Keratinocyte (primary cell): ENCODE measurements at regions not wholly inside any gene's neighbourhood (a gene's known extent, or its start where the extent isn't known, plus 50 kb on each side); places are given as distances from the start of the nearest gene placed in this dataset.

Source experiments
- DNase-seq: peaks from one replicate; pipeline ENCODE4 v3.0.0-alpha.2; 2011; ENCODE audit warnings: low read depth, missing footprints, low spot score
- FAIRE-seq: peaks from 2 replicates; lab custom pipeline; 2011; peaks lifted over from hg19 to GRCh38; lab: Jason Lieb, UNC
- H2AFZ ChIP-seq: 2 replicates; pipeline ENCODE4 v1.6.0; 2012; ENCODE audit warnings: low read length, control low read depth, inconsistent platforms; ENCODE audit not compliant: control insufficient read depth
- H3K27ac ChIP-seq: 2 replicates; pipeline ENCODE4 v1.5.1; 2011; ENCODE audit warnings: low read length; ENCODE audit not compliant: control insufficient read depth, insufficient read depth
- H3K27me3 ChIP-seq: 3 replicates; pipeline ENCODE4 v1.6.0; 2011; ENCODE audit warnings: low read length; ENCODE audit not compliant: control insufficient read depth, insufficient read depth; ENCODE audit errors: extremely low read depth
- H3K36me3 ChIP-seq, 2 experiments: 2 replicates in 1 of 2; 3 replicates in 1 of 2; pipeline ENCODE4 v1.5.1; 2011; ENCODE audit warnings: low read length in 2 of 2, mild to moderate bottlenecking in 1 of 2; ENCODE audit not compliant: control insufficient read depth in 2 of 2, insufficient read depth in 2 of 2; ENCODE audit errors: extremely low read depth in 1 of 2
- H3K4me1 ChIP-seq: 3 replicates; pipeline ENCODE4 v1.5.1; 2011; ENCODE audit warnings: low read length; ENCODE audit not compliant: control insufficient read depth, insufficient read depth; ENCODE audit errors: extremely low read depth
- H3K4me2 ChIP-seq: 3 replicates; pipeline ENCODE4 v1.6.0; 2011; ENCODE audit warnings: low read depth, low read length; ENCODE audit not compliant: control insufficient read depth, insufficient read depth; ENCODE audit errors: extremely low read depth
- H3K4me3 ChIP-seq, 3 experiments: fragments of 200-600 bp in 1 of 3; sonication (generic) in 1 of 3; 2 replicates in 2 of 3; 3 replicates in 1 of 3; pipeline ENCODE4 v1.5.1; 2011 to 2016; ENCODE audit warnings: low read length in 3 of 3, mild to moderate bottlenecking in 3 of 3, control low read depth in 2 of 3, inconsistent platforms in 1 of 3, low read depth in 1 of 3, mixed read lengths in 1 of 3, mixed run types in 1 of 3, moderate library complexity in 1 of 3; ENCODE audit not compliant: control insufficient read depth in 2 of 3, insufficient read depth in 2 of 3; ENCODE audit errors: extremely low read depth in 1 of 3
- H3K79me2 ChIP-seq: 2 replicates; pipeline ENCODE4 v1.6.0; 2012; ENCODE audit warnings: low read length; ENCODE audit not compliant: control insufficient read depth, insufficient read depth
- H3K9ac ChIP-seq: 3 replicates; pipeline ENCODE4 v1.6.0; 2011; ENCODE audit warnings: low read length; ENCODE audit not compliant: control insufficient read depth, insufficient read depth; ENCODE audit errors: extremely low read depth
- H3K9me1 ChIP-seq: 3 replicates; pipeline ENCODE4 v1.6.0; 2011; ENCODE audit warnings: low read length; ENCODE audit not compliant: control insufficient read depth, insufficient read depth; ENCODE audit errors: extremely low read depth
- H3K9me3 ChIP-seq: 2 replicates; pipeline ENCODE4 v1.5.1; 2012; ENCODE audit warnings: low read depth, low read length; ENCODE audit not compliant: control insufficient read depth
- H4K20me1 ChIP-seq: 3 replicates; pipeline ENCODE4 v1.6.0; 2011; ENCODE audit warnings: low read length; ENCODE audit not compliant: control insufficient read depth, insufficient read depth; ENCODE audit errors: extremely low read depth
- EZH2 ChIP-seq: IDR thresholded peaks from one replicate; pipeline ENCODE4 v1.6.1; 2012; ENCODE audit warnings: inconsistent platforms, mild to moderate bottlenecking, low read length, moderate library complexity
- dilution Hi-C: fragments of 300-500 bp; cut with MboI; formaldehyde crosslinking; loops from one replicate; pipeline ENCODE4 v1.7.0; 2020; ENCODE audit warnings: low sequenced_read_pairs; ENCODE audit not compliant: extremely low pct_ligation_motif_present
- TF ChIP-seq, protein P1 (sequence below), 3 experiments: IDR thresholded peaks in 1 of 3; conservative IDR thresholded peaks in 1 of 3; optimal IDR thresholded peaks in 1 of 3; 2 replicates in 2 of 3; 3 replicates in 1 of 3; pipeline versions ENCODE3 to v1.5.1; 2011; ENCODE audit warnings: low read length in 3 of 3, mild to moderate bottlenecking in 3 of 3, moderate library complexity in 2 of 3, control low read depth in 1 of 3, inconsistent platforms in 1 of 3; ENCODE audit not compliant: insufficient read depth in 2 of 3; ENCODE audit errors: extremely low read depth in 1 of 3

DNA sequence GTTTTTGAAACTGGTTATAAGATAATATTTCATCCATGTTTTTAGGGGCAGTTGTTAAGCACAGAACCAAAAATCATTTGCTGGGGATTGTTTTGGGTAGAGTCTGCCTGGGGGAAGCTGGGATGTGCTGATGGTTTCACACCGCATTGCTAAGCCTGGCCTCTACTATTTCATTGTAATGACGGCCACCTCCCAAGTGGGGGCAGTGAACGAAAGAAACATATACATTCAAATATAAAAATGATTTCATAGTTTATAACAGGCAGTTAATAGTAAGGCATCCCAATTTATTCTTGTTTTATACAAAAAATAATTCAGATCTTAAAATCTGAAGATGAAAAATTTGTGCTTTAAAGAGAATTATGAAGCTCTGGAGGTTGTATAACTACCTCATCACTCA, 750.8 kb downstream of the REEP3 start:
- Histone ChIP-seq H3K4me2 (no peak overlapping the region), H3K9ac (no peak overlapping the region), H3K36me3 (no peaks in the 10 kb centered on the region), H3K27me3 (no peaks in the 10 kb centered on the region), H3K27ac (no peak overlapping the region), H3K4me1 (no peaks in the 10 kb centered on the region), H3K79me2 (no peaks in the 10 kb centered on the region), H3K4me3 (no peak overlapping the region), H2AFZ (no peak overlapping the region), H3K9me1 (no peaks in the 10 kb centered on the region), H4K20me1 (no peaks in the 10 kb centered on the region), H3K9me3 (no peaks in the 10 kb centered on the region)
- DNase-seq = no peak
- FAIRE-seq = no peak
- dilution Hi-C loops = no loop called here
- TF ChIP-seq EZH2 = no peak
- TF ChIP-seq, protein P1, sequence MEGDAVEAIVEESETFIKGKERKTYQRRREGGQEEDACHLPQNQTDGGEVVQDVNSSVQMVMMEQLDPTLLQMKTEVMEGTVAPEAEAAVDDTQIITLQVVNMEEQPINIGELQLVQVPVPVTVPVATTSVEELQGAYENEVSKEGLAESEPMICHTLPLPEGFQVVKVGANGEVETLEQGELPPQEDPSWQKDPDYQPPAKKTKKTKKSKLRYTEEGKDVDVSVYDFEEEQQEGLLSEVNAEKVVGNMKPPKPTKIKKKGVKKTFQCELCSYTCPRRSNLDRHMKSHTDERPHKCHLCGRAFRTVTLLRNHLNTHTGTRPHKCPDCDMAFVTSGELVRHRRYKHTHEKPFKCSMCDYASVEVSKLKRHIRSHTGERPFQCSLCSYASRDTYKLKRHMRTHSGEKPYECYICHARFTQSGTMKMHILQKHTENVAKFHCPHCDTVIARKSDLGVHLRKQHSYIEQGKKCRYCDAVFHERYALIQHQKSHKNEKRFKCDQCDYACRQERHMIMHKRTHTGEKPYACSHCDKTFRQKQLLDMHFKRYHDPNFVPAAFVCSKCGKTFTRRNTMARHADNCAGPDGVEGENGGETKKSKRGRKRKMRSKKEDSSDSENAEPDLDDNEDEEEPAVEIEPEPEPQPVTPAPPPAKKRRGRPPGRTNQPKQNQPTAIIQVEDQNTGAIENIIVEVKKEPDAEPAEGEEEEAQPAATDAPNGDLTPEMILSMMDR (optimal IDR thresholded peaks at IDR 0.05 in 1 of 3, IDR thresholded peaks at IDR 0.05 in 1 of 3, conservative IDR thresholded peaks at IDR 0.05 in 1 of 3; ENCODE audit: extremely low read depth in 1 of 3, insufficient read depth in 2 of 3, low read length in 3 of 3) = no peak

DNA sequence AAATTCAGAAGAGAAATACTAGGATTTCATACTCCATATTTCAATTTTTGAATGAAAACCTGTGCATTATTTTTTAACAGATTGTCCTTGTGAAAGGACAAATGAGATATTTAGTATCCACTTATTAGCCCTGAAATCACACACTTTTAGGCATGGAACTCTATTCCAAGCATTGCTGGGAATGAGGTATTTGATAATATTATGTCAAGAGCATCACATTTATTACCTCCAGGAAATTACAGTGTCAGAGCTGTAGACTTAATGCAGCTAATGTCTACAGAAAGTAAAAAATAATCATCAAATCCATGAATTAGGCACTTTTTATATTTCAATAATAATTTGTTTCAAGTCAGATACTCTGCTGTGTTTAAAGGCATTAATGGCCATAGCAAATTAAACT, 753.8 kb downstream of the REEP3 start:
- TF ChIP-seq, protein P1 (optimal IDR thresholded peaks at IDR 0.05 in 1 of 3, IDR thresholded peaks at IDR 0.05 in 1 of 3, conservative IDR thresholded peaks at IDR 0.05 in 1 of 3; ENCODE audit: extremely low read depth in 1 of 3, insufficient read depth in 2 of 3, low read length in 3 of 3) = no peak
- no peak for TF ChIP-seq EZH2
- H3K9me3 ChIP-seq = no peaks in the 10 kb centered on the region
- no peak overlapping the region for H3K27ac ChIP-seq
- H3K9me1 ChIP-seq = no peaks in the 10 kb centered on the region
- dilution Hi-C loops = no loop called here
- no peaks in the 10 kb centered on the region for H3K4me1 ChIP-seq
- H3K27me3 ChIP-seq = no peaks in the 10 kb centered on the region
- H3K4me3 ChIP-seq = no peak overlapping the region
- no peaks in the 10 kb centered on the region for H3K36me3 ChIP-seq
- no peaks in the 10 kb centered on the region for H4K20me1 ChIP-seq
- no peak overlapping the region for H3K4me2 ChIP-seq
- no peak overlapping the region for H3K9ac ChIP-seq
- FAIRE-seq (no peak), DNase-seq (no peak)
- no peak overlapping the region for H2AFZ ChIP-seq
- H3K79me2 ChIP-seq = no peaks in the 10 kb centered on the region
